NCI-H526 (cell line): ENCODE measurements at regions not wholly inside any gene's neighbourhood (a gene's known extent, or its start where the extent isn't known, plus 50 kb on each side); places are given as distances from the start of the nearest gene placed in this dataset.
"Not testable (repeated sequence)": the region's sequence is repeated elsewhere in the genome, so short reads cannot be mapped to it uniquely, and the experiment has no call there.

Experiments used
- DNase-seq, 2 experiments: peaks; one replicate each; lab custom pipeline; 2025; lab: John Stamatoyannopoulos, UW

DNA sequence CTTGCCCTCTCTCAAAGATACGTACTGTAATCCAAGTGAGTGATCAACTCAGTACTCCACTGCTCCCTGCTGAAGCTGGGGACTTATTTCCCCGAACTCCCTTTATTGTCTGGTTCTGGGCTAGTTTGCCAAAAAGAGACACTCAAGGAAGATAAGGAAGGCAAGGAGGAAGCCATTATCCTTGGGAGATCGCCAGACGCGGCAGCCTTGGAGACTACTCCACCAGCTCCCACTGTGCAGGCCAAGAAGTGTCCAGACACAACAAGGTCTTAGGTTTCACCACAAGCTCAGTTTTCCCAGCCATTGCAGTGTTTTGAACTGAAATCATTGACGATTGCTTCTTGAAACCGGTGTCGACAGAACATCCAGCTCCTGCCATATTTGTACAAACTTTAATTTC, 439.6 kb upstream of the UBE2E3 start:
- DNase-seq: no peak

DNA sequence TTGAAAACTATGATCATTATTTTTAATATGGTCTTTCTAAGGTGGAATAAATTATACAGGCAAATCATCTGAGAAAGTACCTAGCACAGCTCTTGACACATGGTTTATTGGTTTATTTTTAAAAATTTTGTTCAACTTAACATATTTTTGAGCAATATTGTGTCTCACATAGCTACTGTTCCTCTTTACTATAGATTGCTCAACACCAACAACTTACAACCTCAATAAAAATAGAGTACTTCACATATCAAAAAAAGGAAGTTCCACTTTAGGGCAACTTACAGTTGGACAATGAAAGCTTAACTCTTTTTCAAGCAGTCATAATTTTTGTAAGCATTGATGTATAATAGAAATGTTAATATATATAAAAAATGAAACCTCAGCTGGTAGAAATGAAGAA, 440.9 kb upstream of the UBE2E3 start:
- DNase-seq: no peak

DNA sequence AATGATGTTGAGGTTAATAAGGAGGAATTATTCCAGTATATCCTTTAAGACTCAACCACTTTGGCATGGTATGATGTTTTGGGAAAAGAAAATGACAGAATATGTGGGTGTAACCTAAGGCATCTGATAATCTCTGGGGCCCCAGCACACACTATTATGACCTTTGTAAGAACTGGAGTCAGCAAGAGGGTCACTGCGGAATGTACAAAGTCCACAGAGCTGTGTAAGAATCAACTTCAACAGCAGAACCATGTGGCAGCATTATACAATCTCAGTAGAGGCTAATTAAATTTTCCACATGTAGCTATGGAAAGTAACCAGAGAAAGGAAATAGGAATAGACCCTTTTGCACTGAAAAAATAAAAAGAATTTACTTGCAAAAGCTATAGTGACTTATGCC, 445.1 kb upstream of the UBE2E3 start:
- no peak for DNase-seq

DNA sequence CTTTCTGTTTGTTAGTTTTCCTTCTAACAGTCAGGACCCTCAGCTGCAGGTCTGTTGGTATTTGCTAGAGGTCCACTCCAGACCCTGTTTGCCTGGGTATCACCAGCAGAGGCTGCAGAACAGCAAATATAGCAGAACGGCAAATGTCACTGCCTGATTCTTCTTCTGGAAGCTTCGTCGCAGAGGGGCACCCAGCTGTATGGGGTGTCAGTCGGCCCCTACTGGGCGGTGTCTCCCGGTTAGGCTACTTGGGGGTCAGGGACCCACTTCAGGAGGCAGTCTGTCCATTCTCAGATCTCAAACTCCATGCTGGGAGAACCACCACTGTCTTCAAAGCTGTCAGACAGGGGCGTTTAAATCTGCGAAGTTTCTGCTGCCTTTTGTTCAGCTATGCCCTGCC, 448.6 kb upstream of the UBE2E3 start:
- not testable (repeated sequence) for DNase-seq

DNA sequence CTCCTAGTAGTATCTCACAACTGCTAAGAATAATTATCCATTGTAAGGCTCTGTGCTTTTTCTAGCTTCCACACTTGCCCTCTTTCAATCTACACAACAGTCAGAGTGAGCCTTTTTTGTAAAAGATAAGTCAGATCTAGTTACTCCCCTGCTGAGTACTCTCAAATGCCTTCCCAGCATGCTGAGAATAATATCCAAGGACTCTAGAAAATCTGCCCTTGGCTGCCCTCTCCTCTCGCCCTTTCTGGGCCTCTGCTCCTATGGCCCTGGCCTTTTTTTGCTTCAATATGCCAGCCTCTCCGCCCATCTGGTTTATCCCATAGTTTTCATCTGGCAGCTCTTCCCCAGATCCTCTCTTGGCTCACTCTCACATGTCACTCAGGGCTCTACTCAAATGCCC, 455.9 kb upstream of the UBE2E3 start:
- no peak for DNase-seq

DNA sequence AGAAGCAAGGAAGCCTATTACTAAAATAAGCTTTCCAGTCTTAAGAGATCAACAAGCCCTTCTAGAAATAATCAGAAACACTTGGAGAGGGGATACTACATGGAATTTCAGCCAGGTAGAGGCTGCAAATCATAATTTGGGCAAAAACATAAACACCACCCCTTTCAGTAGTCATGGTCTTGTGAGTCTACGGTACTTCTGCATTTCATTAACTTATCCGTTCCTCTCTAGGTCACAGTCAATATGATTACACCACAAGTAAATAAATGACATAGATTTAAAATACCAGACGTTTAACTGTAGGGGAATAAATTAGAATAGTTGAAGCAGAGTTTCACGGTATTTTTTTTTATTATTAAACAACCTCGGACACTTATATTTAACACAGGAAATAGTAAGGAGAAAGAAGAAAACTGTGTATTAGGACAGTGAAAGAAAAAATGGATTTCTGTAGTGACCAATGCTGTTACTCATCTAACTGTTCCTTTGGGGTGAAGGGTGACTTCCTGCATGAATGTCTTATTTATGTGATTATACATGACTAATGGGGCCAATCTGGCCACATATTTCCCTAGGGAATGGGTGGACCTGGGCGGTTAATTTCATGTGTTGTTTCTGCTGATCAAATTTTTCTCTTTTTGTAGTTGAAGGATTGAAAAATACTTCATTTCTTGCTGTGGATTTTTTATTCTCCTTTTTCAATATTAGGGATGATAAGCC, 456.6 kb upstream of the UBE2E3 start:
- DNase-seq: no peak

DNA sequence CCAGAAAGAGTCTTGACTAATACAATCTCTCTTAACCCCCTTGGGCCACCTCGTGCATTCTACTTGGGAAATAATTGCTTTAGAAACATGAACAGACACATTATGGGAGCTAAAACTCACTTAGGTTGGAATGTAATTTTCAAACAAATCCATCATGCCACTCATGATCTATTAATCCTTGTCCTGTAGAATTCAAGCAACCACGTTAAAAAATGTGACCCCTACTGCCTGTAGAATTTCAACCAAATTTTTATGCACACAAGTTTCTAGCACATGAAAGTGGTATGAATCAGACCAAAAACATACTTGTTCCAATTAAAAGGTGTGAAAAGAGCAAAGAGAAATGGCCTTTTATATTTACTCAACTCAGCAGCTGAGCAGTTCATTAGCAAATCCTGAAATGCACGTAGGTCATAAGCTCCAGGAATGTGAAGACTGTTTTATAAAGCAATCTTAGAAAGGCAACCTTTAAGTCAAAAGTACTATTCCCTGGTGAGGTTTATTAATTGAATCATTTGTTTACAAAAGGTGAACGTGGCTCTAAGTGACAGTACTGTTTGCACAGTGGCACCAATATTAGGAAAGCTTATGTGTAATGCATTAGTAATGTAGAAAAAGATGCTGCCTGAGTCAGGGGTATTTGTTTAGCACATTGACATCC, 459.4 kb upstream of the UBE2E3 start:
- no peak for DNase-seq

DNA sequence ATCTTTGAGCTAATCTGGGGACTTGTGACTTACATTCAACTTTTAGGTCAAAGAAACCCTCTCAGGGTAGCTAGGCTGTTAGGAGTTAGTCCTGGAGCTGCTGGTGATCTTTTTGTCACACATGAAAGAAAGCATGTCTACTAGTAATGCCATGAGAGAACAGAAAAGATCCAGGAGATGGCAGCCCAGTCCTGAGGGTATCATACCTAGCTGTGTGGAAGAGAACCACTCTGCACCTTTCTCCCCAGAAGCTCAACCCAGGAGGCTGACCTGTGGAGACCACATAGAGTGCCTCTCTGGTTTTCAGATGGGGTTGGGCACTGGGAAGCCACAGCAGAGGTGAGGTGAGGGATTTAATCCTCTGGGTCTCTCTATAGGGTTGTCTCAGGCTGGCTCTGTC, 460.2 kb upstream of the UBE2E3 start:
- DNase-seq: peak in 1 of 2 experiments; percentile 38

DNA sequence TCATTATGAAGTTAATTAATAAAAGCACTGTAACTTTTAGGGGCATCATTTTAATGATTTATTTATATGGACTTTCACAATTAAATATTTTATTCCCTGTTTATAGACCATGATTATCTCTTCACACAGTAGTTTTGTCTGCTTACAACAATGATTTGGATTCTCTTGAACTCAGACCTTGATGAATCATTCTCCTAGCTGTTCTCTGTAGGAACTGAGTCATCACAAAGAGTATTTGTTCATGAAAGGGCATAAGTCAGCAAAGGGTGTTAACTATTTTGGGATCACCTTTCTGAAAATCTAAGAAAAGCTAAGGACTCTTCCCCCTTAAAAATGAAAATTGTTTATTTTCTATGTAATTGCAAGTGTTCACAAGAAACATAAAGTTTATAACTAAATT, 461.1 kb upstream of the UBE2E3 start:
- no peak for DNase-seq

DNA sequence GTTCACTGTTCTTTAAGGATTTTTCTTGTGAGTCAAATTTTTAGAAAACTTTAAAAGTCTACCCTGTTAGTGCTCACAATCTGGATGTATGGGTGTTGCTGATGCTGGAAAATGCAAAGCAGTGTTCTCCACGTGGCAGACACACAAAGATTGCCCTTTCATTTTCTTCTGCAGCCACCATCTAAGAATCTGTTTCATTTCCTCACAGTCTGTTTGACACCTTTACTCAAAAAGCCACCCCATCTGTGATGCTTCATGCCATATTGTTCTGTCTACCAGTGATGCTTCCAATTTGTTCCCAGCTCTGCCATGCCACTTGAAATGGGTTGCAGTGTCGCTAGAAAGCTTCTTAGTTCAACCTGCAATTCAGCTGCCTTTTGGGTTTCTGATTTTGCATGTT, 464.2 kb upstream of the UBE2E3 start:
- DNase-seq: peak; percentile 6 to 42

DNA sequence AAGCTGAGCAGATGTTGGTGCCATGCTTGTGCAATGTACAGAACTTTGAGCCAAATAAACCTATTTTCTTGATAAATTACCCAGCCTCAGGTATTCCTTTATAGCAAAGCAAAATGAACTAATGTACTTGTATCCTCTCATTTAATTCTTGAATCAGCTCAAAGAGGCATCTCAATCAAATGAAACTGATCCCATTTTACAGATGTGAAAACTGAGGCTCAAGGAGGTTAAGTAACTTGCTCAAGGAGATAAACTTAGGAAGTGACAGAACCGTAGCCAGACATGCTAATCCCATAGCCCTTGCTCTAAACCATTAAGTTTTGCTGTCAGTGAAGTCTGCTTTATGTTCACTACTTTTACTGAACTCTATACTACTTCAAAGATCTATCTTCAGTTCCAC, 467.0 kb upstream of the UBE2E3 start:
- no peak for DNase-seq

DNA sequence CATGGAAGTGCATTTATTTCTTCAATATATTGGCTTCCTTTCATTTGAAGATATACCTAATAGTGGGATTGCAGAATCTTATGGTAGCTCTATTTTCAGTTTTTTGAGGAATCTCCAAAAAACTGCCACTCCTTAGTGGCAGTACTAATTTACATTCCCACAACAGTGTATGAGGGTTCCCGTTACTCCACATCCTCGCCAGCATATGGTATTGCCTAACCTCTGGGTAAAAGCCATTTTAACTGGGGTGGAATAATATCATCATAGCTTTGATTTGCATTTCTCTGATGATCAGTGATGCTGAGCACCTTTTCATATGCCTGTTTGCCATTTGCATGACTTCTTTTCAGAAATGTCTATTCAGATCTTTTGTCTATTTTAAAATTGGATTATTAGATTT, 471.9 kb upstream of the UBE2E3 start:
- DNase-seq: peak in 1 of 2 experiments; percentile 32

DNA sequence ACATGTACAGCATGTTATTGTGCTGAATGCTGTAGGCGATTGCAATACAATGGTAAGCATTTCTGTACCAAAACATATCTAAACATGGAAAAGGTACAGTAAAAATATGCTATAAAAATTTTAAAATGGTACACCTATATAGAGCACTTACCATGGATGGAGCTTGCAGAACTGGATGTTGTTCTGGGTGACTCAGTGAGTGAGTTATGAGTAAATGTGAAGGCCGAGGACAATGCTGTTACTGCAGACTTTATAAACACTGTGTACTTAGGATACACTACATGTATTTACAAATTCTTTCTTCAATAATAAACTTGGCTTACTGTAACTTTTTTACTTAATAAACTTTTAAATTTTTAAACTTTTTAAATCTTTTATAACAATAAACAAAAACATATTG, 473.4 kb upstream of the UBE2E3 start:
- no peak for DNase-seq

DNA sequence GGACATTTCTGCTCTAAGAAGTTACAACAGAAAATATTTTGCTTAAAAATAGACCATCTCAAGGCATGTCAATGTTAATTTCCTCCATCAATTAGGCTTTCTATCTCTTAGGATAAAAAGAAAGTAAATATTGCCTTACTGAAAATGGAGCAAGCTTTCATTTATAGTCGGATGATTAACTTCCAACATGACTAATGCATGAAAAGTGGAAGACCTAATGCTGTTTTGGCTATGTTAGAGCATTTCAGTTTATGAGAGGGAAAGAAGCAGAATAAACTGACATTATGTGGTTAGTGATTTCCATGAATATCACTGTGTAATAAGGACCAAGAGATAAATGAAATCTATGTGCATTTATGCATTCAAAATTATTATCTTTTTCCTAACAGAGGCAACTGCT, 475.2 kb upstream of the UBE2E3 start:
- DNase-seq: peak in 1 of 2 experiments; percentile 26

DNA sequence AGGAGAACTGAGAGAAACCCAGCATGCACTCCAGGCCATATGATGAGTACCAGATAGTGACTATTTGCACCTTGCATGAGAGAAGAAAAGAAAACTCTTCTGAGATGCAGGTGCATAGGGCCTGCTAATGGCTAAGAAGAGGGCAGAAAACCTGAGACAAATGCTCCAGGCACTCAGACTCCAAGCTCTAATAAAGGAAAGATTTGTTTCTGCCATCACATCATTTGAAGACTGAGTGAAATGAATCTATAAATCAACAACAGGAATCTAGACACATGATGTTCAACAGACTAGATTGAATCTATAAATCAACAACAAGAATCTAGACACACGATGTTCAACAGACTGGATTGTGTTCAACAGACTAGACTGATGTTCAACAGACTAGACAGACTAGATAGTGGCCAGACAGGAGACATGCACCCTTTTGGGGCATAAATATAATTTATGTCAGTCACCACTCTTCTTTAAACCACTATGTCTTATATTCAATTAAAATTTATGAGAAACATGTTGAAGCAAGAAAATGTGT, 482.7 kb upstream of the UBE2E3 start:
- DNase-seq: no peak

DNA sequence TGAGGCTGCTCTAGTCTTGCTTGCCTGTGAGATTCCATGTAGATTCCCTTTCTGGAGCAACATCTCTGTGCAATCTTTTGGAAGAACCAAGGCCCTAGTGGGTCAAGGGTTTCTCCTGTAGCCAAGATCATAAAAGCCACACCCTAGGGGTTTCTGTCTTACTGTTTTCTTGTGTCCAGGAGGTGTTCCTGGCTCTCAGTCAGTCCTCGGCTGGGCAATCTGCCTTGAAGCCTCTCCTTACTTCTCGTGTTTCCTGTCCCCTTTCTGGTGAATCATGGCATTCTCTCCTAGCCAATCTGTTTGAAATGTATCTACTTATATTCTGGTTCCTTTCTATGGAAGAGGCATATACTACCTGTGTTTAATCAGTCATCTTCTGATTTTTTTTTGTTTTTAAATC, 484.8 kb upstream of the UBE2E3 start:
- DNase-seq: no peak

DNA sequence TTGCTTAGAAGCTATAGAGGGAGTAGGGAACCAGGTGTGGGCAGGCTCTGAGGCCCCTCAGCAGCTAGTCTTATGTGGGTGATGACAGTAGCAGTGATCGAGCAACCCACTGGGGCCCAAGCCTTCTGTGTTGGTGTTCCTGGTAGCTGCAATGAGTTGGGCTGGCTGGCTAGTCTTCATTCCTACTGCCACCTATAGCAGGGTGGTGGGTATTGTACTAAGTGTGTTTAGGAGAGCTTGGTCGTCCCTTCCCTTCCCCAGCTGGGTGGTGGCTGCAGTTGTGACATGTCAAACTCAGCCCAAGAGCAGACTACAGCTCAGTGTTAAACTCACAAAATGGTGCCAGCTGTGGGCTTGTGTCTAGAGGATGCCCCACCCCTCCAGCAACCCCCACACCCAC, 486.1 kb upstream of the UBE2E3 start:
- no peak for DNase-seq

DNA sequence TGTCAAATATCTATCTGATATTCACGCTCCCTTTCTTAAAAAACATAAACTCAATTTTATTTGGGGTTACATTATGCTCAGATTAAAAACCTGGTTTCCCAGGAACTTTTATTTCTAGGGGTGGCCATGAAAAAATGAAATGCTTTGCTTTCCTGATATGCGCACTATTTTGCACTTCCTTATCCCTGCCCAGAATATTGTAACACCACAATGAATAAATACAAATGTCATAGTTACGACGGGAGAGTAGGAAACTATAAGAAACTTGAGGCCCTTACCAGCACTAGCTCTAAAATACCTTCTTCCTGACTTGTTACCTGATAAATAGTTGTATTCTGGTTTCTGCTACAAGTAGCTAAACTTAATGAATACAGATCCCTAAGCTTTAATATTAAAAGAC, 475.6 kb upstream of the CWC22 start:
- DNase-seq: no peak

DNA sequence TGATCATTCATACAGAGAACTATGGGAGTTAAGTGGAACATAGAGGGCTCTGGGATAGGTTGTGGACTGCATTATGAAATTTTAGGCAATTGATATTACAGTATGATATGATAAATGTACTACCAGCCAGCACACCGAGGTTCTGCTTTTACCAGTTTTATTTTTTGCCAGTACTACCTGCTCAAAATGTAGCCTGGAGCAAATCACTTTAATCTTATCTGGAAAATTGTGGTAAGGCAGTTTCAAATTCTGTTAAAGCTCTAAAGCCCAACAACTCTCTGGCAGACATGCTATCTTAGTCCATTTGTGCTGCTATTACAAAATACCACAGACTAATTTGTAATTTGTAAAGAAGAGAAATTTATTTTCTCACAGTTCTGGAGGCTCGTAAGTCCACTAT, 474.9 kb upstream of the CWC22 start:
- no peak for DNase-seq

DNA sequence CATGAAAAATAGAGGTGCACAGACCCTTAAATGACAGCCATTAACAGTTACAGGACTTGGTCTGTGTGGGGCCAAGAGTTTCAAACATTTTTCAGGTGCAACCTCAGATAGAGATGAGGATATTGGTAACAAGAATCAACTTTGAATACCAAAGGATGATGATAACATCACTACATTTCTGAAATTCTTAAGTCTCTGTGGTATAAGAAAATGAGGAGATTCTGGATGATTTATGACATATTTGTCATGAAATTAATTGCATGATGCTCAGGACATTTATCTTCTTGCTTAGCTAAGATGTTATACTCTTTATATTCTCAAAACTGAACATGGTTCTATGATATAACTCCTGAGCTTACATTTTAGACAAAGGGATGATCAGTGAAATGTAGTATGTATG, 471.8 kb upstream of the CWC22 start:
- no peak for DNase-seq

DNA sequence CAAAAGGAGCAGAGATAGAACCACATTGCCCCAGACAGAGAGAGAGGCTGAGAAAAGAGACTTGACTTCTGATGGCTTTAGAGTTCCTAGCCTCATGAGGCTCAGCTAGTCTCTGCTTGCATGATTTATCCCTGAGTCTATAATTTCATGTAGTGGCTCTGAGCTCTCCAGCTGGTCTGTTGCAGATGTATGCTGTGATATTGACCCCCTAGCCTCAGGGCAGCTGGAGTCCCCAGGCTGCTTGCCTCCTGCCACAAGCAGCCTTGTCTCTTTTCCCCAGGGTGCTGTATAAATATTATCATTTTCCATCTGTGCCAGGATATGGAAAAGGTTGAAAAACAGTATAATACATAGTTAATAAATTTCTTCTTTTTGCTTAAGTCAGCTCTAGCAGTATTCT, 467.6 kb upstream of the CWC22 start:
- DNase-seq: no peak

DNA sequence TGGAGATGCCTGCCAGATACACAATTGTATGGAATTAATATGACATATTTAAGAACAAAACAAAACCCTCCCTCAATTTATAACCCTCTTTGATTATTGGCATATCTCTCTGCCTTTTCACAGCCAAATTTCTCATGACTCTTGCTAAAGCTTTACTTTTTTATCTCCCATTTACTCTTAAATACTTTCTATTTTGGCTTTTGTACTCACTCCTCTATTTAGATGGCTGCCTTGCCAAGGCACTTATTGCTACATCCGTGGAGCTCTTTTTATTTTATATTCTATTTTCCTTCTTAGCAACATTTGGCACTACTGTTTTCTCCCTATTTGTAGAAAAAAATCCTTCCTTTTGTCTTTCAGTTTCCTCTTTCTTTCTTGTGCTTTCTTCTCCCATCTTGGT, 466.4 kb upstream of the CWC22 start:
- DNase-seq: no peak

DNA sequence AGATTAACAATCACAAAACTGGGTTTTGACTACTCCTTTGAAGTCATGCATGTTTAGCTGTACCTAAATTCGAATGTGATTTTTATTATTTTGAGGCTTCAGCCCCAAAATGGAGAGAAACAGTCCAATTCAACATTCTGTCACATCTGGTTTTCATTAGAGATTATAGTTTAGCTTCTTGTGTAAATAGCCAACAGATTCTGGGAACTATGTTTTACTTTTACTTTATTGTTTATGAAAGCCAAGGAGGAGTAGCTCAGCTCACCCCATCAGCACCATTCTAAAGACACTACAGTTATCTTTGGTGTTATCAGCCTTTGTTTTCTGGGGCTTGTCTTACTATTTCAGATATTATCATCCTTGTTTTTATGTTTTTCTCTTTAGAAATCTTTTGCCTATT, 465.0 kb upstream of the CWC22 start:
- no peak for DNase-seq

DNA sequence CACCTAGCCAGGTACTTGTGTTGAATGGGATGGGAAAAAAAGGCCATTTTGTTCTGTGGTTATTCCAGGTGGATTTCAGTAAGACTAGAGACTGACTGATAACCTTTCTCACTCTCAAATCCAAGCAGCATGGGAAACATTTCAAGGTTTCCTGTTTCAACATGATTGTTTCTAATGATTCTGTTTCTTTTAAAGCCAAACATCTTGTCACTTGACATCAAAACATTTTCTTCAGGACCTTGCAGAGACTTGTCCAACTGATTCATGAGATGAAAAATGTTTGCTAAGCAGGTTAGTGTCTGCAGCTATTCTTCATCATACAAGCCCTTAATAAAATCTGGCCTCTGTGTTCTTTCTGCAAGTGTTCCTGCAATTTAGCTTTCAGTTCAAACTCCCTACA, 456.5 kb upstream of the CWC22 start:
- no peak for DNase-seq
